WI38 (cell line): ENCODE measurements at regions not wholly inside any gene's neighbourhood (a gene's known extent, or its start where the extent isn't known, plus 50 kb on each side); places are given as distances from the start of the nearest gene placed in this dataset.

ENCODE experiments used
- H3K4me3 ChIP-seq: 2 replicates; pipeline ENCODE4 v1.5.1; 2011; ENCODE audit warnings: low read depth, mild to moderate bottlenecking, control low read depth, low read length
- CTCF ChIP-seq: IDR thresholded peaks from 2 replicates; pipeline ENCODE4 v1.5.1; 2012; ENCODE audit warnings: low read depth, mild to moderate bottlenecking, control low read depth, low read length

GRCh38 chr20:7728338-7728737 is 211.9 kb downstream of the HAO1 start:
- TF ChIP-seq CTCF = no peak
- no peak overlapping the region for H3K4me3 ChIP-seq

- H3K4me3 ChIP-seq = no peak overlapping the region
- TF ChIP-seq CTCF = no peak
Observed at GRCh38 chr20:7734216-7734615, 206.0 kb downstream of the HAO1 start.

- no peak for TF ChIP-seq CTCF
- no peak overlapping the region for H3K4me3 ChIP-seq
Observed at GRCh38 chr20:7736336-7736735, 203.9 kb downstream of the HAO1 start.

- H3K4me3 ChIP-seq = no peak overlapping the region
- no peak for TF ChIP-seq CTCF
Observed at GRCh38 chr20:7741866-7742265, 198.4 kb downstream of the HAO1 start.

- no peak for TF ChIP-seq CTCF
Observed at GRCh38 chr20:7742479-7742878, 197.8 kb downstream of the HAO1 start.

GRCh38 chr20:7744411-7744810 is 195.8 kb downstream of the HAO1 start:
- no peak overlapping the region for H3K4me3 ChIP-seq
- TF ChIP-seq CTCF = no peak

More at GRCh38 chr20:7742479-7742878, 197.8 kb downstream of the HAO1 start:
- no peak overlapping the region for H3K4me3 ChIP-seq

- no peak for TF ChIP-seq CTCF
Observed at GRCh38 chr20:7748624-7749023, 191.6 kb downstream of the HAO1 start.

More at GRCh38 chr20:7748624-7749023, 191.6 kb downstream of the HAO1 start:
- H3K4me3 ChIP-seq = no peak overlapping the region
